ENCODE measurements at regions not wholly inside any gene's neighbourhood (a gene's known extent, or its start where the extent isn't known, plus 50 kb on each side); places are given as distances from the start of the nearest gene placed in this dataset.

- TF ChIP-seq EZH2 (IDR thresholded peaks at IDR 0.05; ENCODE audit: insufficient read depth, low read length) (no peak), CTCF (IDR thresholded peaks at IDR 0.05; ENCODE audit: insufficient read depth, low read depth, low read length) (no peak)
Observed at GRCh38 chr7:9863545-9863944, 1110.1 kb upstream of the PHF14 start.

Data from astrocyte (in vitro differentiated cells and primary cell).